Psoas muscle (tissue), 7 donors: ENCODE measurements at regions not wholly inside any gene's neighbourhood (a gene's known extent, or its start where the extent isn't known, plus 50 kb on each side); places are given as distances from the start of the nearest gene placed in this dataset.

Source experiments
- ATAC-seq, 4 donors: fragments of 200-7000 bp; cut with Tn5 transposase; one replicate each; pipeline ENCODE4 v1.9.1; 2020; ENCODE audit warnings: moderate library complexity in 3 of 4, mild to moderate bottlenecking in 2 of 4
- DNase-seq, 2 donors: peaks; one replicate each; pipeline ENCODE4 v3.0.0-alpha.2; 2020
- H3K27ac ChIP-seq: fragments of 200-600 bp; one replicate; pipeline ENCODE4 v1.8.0; 2022
- H3K27me3 ChIP-seq, 3 donors: fragments of 200-600 bp in 1 of 3; one replicate each; pipeline versions ENCODE4 v1.6.1 to v1.8.0; 2013 to 2022; ENCODE audit warnings: low read length in 2 of 3, mild to moderate bottlenecking in 2 of 3, moderate library complexity in 1 of 3; ENCODE audit not compliant: insufficient read depth in 3 of 3
- H3K36me3 ChIP-seq, 2 donors: fragments of 200-600 bp in 1 of 2; one replicate each; pipeline versions ENCODE4 v1.6.1 to v1.8.0; 2013 to 2022; ENCODE audit warnings: low read depth in 1 of 2, mild to moderate bottlenecking in 1 of 2, moderate library complexity in 1 of 2; ENCODE audit not compliant: insufficient read depth in 1 of 2
- H3K4me1 ChIP-seq: fragments of 200-600 bp; one replicate; pipeline ENCODE4 v1.8.0; 2022
- H3K4me3 ChIP-seq: fragments of 200-600 bp; one replicate; pipeline ENCODE4 v1.8.0; 2022; ENCODE audit warnings: mild to moderate bottlenecking
- H3K9me3 ChIP-seq: fragments of 200-600 bp; one replicate; pipeline ENCODE4 v1.8.0; 2022
- CTCF ChIP-seq: fragments of 200-600 bp; IDR thresholded peaks from one replicate; pipeline ENCODE4 v1.8.0; 2022; ENCODE audit warnings: antibody characterized with exemption
- WGBS, 3 donors: extraction: QIAGEN DNeasy Blood & Tissue Kit; methylation state at CpG; one replicate each; pipeline versions ENCODE4 v1.1.6 to v1.1.7; 2013; 5-methylcytosine and 5-hydroxymethylcytosine counted together
- intact Hi-C, 2 donors: fragments of 100-400 bp; cut with DNase I; formaldehyde crosslinking; loops; one replicate each; pipeline versions ENCODE4 v1.11.0 to v1.14.2; 2022
- donor health status: healthy with polysubstance abuse.
- donor health status: DM: no; HTN: no; CAD: no; lungs with moderate emphysema.
- donor health status: Bipolar disorder and iron deficiency.
- donor health status: healthy.
- donor health status: DM: yes; HTN: yes; CAD: no.
- donor health status: DM: no; HTN: no; CAD: no.
- donor health status: DM: yes; HTN: yes; CAD: no.

- ATAC-seq, result peak; percentile 72 to 80 (median 79)
- Histone ChIP-seq H3K27ac (peak overlapping the region; percentile 94), H3K27me3 (no peaks in the 10 kb centered on the region), H3K36me3 (peaks cover 0 to 4% of the 10 kb centered on the region in 2 donors), H3K4me1 (peaks cover 48% of the 10 kb centered on the region), H3K9me3 (no peaks in the 10 kb centered on the region), H3K4me3 (peak overlapping the region; percentile 81)
- WGBS, 3 donors, result 13 to 38% (median 14%) methylated on average over 10 of the region's 10 CpGs
- peak; percentile 56 to 84 for DNase-seq
- intact Hi-C loops, result loop anchor here in 1 of 2 donors (5.0 kb wide), 1 partner anchor 50 kb away; no protein-coding TSS in a partner anchor
- TF ChIP-seq CTCF, result no peak
These were observed 208.4 kb upstream of the KLF14 start for GRCh38 chr7:130942211-130942964.

- Histone ChIP-seq H3K9me3 (no peaks in the 10 kb centered on the region), H3K27me3 (no peaks in the 10 kb centered on the region), H3K27ac (peak overlapping the region; percentile 94), H3K4me1 (peaks cover 43% of the 10 kb centered on the region), H3K4me3 (peak overlapping the region; percentile 81), H3K36me3 (peaks cover 0 to 4% of the 10 kb centered on the region in 2 donors)
- no peak for ATAC-seq
- WGBS, 3 donors, result 11 to 44% (median 13%) methylated on average over 9 of the region's 9 CpGs
- no peak for DNase-seq
- intact Hi-C loops, result loop anchor here in 1 of 2 donors (5.0 kb wide), 1 partner anchor 51 kb away; no protein-coding TSS in a partner anchor
- TF ChIP-seq CTCF, result no peak
These were observed 209.4 kb upstream of the KLF14 start for GRCh38 chr7:130943336-130943901.

- Histone ChIP-seq H3K27me3 (no peaks in the 10 kb centered on the region), H3K4me1 (peaks cover 44% of the 10 kb centered on the region), H3K36me3 (peaks cover 0 to 4% of the 10 kb centered on the region in 2 donors), H3K4me3 (peak overlapping the region; percentile 81), H3K9me3 (no peaks in the 10 kb centered on the region), H3K27ac (peak overlapping the region; percentile 94)
- TF ChIP-seq CTCF, result no peak
- 57 to 88% (median 63%) methylated on average over 3 of the region's 3 CpGs for WGBS, 3 donors
- intact Hi-C loops, result loop anchor here in 1 of 2 donors (5.0 kb wide), 1 partner anchor 52 kb away; no protein-coding TSS in a partner anchor
- no peak for ATAC-seq
- no peak for DNase-seq
These were observed 210.0 kb upstream of the KLF14 start for GRCh38 chr7:130943981-130944380.

- Histone ChIP-seq H3K9me3 (no peaks in the 10 kb centered on the region), H3K4me1 (peaks cover 52% of the 10 kb centered on the region), H3K27ac (peak overlapping the region; percentile 94), H3K36me3 (no peaks in the 10 kb centered on the region), H3K27me3 (no peaks in the 10 kb centered on the region), H3K4me3 (peak overlapping the region; percentile 8)
- TF ChIP-seq CTCF, result no peak
- 45 to 82% (median 47%) methylated on average over 1 of the region's 1 CpG for WGBS, 3 donors
- intact Hi-C loops, result loop anchor here in 1 of 2 donors (5.0 kb wide), 2 partner anchors 53 to 62 kb away; no protein-coding TSS in a partner anchor
- DNase-seq (no peak), ATAC-seq (no peak)
These were observed 211.0 kb upstream of the KLF14 start for GRCh38 chr7:130944997-130945396.
